CD4-positive, alpha-beta T cell treated with Interleukin-15 for 4 hours (primary cell): ENCODE measurements at regions not wholly inside any gene's neighbourhood (a gene's known extent, or its start where the extent isn't known, plus 50 kb on each side); places are given as distances from the start of the nearest gene placed in this dataset.
"Not testable (repeated sequence)": the region's sequence is repeated elsewhere in the genome, so short reads cannot be mapped to it uniquely, and the experiment has no call there.

Experiments
- DNase-seq: peaks from one replicate; pipeline ENCODE4 v3.0.0-alpha.2; 2020; ENCODE audit warnings: low spot score

GRCh38 chr20:1845163-1845523, 50.1 kb upstream of the SIRPA start:
- no peak for DNase-seq

GRCh38 chr20:1844325-1845162, 50.7 kb upstream of the SIRPA start:
- DNase-seq, result no peak

- no peak for DNase-seq
These were observed 52.9 kb upstream of the SIRPA start for GRCh38 chr20:1842281-1842680.

- no peak for DNase-seq
These were observed 53.6 kb upstream of the SIRPA start for GRCh38 chr20:1841554-1842140.

- DNase-seq, result no peak
These were observed 54.2 kb upstream of the SIRPA start for GRCh38 chr20:1840817-1841553.

GRCh38 chr20:1839376-1840317, 55.6 kb upstream of the SIRPA start:
- DNase-seq, result not testable (repeated sequence)

- DNase-seq, result no peak
These were observed 56.5 kb upstream of the SIRPA start for GRCh38 chr20:1838556-1839279.

- no peak for DNase-seq
These were observed 59.8 kb upstream of the SIRPA start for GRCh38 chr20:1835186-1836035.

GRCh38 chr20:1833728-1834726, 61.2 kb upstream of the SIRPA start:
- DNase-seq, result no peak

GRCh38 chr20:1833216-1833615, 62.0 kb upstream of the SIRPA start:
- DNase-seq, result no peak

GRCh38 chr20:1832634-1833033, 62.6 kb upstream of the SIRPA start:
- no peak for DNase-seq

GRCh38 chr20:1831606-1832005, 63.6 kb upstream of the SIRPA start:
- DNase-seq, result no peak

- no peak for DNase-seq
These were observed 64.1 kb upstream of the SIRPA start for GRCh38 chr20:1831096-1831495.

- DNase-seq, result no peak
These were observed 65.0 kb upstream of the SIRPA start for GRCh38 chr20:1830240-1830639.

- DNase-seq, result no peak
These were observed 65.7 kb upstream of the SIRPA start for GRCh38 chr20:1829531-1829930.

- no peak for DNase-seq
These were observed 66.4 kb upstream of the SIRPA start for GRCh38 chr20:1828786-1829131.

- no peak for DNase-seq
These were observed 67.0 kb upstream of the SIRPA start for GRCh38 chr20:1827974-1828785.

- no peak for DNase-seq
These were observed 67.7 kb upstream of the SIRPA start for GRCh38 chr20:1827510-1827973.
